NCI-H2081 (cell line): ENCODE measurements at regions not wholly inside any gene's neighbourhood (a gene's known extent, or its start where the extent isn't known, plus 50 kb on each side); places are given as distances from the start of the nearest gene placed in this dataset.
A peak's percentile ranks its signal among the peaks of the same experiment; 100 is the strongest.
"Not testable (repeated sequence)": the region's sequence is repeated elsewhere in the genome, so short reads cannot be mapped to it uniquely, and the experiment has no call there.

Experiments used
- DNase-seq, 2 experiments: peaks; one replicate each; lab custom pipeline; 2025; lab: John Stamatoyannopoulos, UW

DNA sequence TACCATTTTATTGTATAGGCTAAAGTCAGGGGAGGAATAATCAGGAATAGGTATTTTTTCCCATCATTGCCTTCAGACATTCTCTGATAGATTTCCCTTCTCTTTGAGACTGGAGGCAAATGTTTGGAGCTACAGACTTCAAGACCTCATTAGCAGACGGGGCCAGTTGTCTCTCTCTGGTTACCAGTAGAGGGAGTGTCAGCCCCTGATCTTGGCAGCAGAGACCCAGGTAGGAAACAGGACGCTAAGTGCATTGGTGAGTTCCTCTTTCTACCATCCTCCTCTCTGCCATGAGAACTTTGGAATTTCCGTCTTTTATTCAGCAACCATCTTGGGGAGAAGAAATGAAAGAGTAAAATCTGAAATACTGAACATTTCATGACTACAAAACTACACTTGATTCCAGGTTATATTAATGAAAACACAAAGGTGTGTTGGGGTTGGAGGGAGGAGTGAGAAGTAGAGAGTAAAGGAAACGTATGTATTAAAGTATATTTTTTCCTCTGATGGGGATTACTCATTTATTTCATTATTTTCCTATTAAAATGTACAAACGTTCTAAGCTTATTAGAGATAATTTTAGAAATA is 186.2 kb upstream of the GCFC2 start:
- DNase-seq = peak; percentile 59 to 70

DNA sequence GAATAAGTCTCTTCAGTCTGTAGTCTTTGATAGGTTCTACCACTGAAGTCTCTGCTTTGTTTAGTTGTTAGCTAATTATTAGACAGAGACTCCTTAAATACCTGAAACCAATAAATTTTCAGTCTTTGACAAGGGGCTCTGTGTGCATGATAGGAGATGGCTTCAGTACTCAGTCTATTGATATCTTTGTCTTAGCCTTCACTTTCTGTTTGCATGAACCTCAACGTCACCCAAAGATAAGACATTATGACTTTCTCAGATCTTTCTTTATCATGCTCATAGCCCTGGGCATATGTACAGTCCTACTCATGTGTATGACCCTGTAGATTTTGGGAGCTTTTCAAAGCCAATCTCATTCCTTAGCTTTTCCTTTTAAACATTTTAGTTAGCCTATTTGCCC is 183.5 kb upstream of the GCFC2 start:
- DNase-seq = no peak

DNA sequence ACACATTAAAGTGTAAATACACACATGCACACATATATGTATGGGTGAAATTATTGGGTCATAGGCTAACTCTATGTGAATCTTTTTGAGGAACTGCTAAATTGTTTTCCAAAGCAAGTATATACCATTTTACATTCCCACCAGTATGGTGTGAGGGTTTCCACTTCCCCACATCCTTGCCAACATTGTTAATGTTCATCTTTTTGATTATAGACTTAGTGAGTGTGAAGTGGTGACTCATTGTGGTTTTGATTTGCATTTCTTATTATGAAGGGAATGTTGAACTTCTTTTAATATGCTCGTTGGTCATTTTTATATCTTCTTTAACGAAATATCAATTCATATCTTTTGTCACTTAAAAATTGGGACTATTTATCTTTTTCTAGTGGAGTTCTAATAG is 181.8 kb upstream of the GCFC2 start:
- DNase-seq = no peak

DNA sequence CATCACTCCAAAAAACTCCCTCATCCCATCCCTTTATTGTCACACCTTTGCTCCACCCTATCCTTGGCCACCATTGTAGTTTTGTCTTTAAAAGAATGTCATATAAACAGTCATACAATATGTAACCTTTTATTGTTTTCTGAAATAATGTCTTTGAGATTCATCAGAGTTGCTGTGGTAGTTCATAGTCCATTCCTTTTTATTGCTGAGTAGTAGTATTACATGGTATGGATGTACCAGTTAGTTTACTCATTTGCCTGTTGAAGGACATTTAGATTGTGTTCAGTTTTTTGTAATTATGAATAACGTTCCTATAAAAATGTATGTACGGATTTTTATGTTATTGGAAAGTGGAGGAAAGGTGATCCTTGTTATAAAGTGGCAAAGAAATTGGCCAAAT is 171.8 kb upstream of the GCFC2 start:
- no peak for DNase-seq

DNA sequence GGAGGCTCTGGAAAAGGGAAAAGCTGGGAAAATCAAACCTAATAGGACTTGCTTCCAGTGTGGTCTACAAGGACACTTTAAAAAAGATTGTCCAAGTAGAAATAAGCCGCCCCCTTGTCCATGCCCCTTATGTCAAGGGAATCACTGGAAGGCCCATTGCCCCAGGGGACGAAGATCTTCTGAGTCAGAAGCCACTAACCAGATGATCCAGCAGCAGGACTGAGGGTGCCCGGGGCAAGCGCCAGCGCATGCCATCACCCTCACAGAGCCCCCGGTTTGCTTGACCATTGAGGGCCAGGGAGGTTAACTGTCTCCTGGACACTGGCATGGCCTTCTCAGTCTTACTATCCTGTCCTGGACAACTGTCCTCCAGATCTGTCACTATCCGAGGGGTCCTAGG is 164.9 kb upstream of the GCFC2 start:
- not testable (repeated sequence) for DNase-seq

DNA sequence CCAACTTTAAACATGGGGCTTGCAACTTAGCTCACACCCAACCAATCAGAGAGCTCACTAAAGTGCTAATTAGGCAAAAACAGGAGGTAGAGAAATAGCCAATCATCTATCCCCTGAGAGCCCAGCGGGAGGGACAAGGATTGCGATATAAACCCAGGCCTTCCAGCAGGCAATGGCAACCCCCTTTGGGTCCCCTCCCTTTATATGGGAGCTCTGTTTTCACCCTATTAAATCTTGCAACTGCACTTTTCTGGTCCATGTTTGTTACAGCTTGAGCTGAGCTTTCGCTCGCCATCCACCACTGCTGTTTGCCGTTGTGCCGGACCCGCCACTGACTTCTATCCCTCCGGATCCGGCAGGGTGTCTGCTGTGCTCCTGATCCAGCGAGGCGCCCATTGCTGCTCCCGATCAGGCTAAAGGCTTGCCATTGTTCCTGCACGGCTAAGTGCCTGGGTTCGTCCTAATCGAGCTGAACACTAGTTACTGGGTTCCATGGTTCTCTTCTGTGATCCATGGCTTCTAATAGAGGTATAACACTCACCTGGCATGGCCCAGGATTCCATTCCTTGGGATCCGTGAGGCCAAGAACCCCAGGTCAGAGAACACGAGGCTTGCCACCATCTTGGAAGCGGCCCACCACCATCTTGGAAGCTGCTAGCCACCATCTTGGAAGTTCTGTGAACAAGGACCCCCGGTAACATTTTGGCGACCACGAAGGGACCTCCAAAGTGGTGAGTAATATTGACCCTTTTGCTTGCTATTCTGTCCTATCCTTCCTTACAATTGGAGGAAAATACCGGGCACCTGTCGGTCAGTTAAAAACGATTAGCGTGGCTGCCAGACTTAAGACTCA is 161.3 kb upstream of the GCFC2 start:
- DNase-seq = not testable (repeated sequence)

DNA sequence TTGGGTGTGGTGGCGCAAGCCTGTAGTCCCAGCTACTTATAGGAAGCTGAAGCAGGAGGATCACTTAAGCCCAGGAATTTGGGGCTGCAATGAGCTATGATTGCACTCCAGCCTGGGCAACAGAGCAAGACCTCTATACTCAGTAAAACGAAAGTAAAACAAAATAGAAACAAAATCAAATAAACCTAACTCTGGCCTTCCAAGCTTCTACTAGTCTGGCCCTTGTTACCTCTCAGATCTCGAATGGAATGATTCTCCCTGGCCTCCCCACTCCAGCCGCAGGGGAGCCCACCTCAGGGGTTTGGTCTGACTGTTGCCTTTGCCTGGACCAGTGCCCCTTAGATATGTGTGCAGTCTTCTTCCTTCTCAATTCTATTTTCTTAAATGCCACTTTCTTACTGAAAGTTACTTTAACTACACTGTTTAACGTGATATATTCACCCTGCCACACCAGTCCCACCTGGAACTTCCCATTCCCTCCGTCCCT is 160.0 kb upstream of the GCFC2 start:
- DNase-seq = no peak

DNA sequence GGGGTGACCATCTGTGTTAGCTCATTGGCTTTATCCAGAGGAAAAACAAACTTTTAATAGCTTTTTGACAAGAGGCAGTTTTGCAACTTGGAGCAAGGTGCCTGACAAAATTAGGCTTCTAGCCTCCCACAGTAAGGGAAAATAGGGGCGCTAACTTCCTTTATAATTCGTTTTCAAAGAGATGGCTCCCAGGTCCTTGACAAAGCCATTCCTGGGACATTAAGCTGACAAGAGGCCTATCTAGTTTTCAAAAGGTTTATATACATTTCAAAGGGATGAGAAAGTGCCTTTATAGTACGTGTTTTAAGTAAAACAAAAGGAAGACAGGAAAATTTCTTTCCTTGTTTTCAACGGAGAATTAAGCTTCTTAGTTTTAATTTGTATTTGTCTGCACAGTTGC is 159.4 kb upstream of the GCFC2 start:
- DNase-seq = no peak

DNA sequence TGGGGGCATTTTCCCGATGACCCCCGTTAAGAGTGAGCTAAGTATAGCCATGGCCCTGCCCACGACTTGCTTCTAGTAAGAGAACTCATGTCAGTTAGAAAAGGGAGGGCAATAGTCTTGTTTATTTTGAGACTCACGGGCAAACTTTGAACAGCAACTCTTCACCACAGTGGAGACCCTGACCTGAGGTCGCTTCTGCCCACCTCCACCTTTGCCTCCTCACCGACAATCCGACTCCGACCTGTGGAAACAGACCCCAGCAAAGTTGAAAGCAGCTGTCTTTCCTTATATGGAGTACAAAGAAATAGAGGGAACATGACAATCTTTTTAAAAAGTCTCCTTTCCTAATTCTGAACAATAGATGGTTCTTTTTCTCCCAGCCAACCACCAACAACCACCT is 155.0 kb upstream of the GCFC2 start:
- DNase-seq = no peak

DNA sequence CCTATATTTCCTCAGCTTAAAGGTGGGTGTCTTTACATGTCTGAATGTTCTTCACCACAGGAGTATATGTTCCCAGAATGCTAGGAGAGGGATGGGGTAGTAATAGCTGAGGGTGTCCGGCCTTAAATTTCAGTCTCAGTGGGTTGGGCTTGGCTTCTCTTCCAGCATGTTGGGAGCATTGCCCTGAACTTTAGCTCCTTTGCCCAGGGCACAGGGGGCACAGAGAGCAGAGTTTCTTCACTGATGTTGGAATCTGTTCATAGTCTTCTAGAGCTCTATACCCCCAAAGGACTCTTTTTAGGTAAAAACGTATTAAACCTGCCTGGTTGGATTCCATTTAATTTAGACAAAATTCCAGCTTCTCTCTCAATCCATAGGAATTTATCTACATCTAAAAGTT is 154.4 kb upstream of the GCFC2 start:
- no peak for DNase-seq

DNA sequence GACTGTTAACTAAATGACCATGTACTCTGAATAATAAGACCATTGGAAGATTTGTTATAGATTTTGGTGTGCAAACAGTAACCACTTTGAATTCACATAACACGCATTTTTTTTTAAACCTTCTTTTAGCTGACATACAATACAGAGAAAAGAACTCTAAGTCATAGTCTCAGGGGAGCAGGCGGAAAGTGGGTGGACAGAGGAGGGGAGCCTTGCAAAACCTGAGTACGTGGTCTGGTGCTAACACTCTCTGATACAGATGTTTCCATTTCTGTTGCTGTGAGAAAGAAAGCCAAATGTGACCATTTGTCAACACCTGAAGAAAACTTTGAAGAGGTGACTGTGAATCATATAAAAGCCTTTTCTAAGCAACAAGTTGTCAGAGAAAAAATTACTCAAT is 151.8 kb upstream of the GCFC2 start:
- no peak for DNase-seq

DNA sequence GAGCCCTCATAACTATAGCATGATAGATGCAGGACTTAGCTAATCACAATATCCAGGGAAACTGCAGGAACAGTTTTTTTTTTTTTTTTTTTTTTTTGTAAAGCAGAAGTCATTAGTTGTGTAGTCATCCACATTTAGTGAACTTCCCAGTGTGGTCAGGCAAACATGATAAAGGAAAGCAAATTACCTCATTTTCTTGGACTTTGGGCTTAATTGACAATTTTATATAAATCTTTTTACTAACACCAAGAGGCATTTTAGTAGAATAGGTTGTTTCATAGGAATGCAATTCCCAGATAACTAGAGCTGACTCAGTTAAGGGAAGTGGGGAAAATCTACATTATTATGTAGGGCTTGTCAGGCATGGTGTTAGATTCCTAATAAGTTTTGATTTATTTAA is 142.7 kb upstream of the GCFC2 start:
- DNase-seq = no peak

DNA sequence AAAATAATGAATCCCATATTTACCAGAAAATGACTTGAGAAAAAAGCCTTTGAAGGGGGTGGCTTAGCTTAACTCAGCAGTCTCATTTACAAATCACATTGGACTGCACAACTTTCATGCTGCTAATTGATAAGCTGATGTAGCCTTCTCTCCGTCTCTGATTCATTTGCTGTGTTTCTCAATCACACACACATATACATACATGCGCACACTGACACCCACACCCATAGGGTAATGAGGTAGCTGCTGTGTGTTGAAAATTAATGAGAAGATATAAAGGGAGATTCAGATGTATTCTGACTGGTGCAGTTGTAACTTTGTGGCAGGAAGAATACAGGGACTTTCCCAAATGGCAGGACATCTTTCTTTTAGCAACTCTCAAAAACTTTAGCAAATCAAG is 141.9 kb upstream of the GCFC2 start:
- DNase-seq = no peak

DNA sequence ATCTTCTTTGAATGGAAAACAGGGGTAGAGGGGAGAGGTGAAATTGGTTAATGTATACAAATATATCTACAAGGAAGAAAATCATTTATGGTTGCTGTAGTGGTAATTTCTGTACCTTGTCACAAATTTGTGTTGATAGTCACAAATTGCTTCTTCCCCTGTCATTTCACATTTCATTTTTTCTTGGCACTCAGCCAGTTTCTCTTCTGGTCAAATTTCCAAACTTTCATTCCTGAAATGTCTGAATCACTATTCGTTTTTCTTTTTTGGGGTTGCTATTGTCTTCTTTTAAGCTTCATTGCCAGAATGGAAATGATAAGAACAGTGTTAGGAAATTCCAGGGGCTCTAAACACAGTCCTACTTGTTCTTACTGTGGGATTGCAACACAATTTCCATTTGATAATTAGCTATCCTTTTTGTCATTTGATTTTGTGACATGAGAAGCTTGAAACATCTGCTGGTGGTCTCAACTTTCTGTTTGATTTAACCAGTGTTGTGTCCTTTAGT is 136.0 kb upstream of the GCFC2 start:
- DNase-seq = no peak

DNA sequence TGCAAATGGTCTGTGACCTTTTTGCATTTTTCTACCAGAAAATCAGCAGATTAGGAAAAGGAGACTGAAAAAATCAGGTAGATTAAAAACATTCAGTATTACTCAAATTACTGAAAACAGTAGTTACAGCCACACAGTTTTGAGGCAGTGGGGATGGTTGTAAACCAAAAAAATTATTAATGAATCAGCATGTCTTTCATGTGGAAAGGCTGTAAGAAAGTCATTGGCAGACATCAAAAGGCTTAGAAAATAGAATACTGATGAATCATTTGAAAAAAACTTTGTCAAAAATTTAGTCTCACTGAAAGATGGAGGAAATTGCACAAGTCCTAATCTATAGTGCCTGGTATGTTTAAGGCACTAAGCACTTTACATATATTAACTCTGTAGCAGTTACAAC is 133.9 kb upstream of the GCFC2 start:
- no peak for DNase-seq

DNA sequence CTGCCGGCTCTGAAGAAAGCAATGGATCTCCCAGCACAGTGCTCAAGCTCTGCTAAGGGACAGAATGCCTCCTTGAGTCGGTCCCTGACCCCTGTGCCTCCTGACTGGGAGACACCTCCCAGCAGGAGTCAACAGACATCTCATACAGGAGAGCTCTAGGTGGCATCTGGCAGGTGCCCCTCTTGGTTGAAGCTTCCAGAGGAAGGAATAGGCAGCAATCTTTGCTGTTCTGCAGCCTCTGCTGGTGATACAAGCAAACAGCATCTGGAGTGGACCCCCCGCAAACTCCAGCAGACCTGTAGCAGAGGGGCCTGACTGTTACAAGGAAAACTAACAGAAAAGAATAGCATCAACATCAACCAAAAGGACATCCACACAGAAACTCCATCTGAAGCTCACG is 123.9 kb upstream of the GCFC2 start:
- not testable (repeated sequence) for DNase-seq

DNA sequence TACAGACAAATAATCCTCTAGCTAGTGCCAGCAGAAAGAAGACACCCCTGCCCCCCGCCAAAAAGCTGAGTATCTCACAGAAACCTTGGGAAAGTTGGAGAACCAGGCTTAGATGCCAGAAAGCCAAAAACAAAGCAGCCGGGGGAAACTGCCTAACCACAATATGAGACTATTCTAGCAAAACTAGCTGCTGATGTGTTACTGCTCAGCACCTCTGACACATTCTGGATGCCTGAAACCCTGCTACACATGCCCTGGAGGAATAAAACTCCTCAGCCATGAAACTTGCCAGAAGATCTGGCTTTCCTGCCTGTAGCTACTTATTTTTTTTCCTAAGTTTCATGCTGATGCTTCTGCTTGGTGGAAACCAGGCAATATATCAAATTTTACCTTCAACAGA is 122.7 kb upstream of the GCFC2 start:
- DNase-seq = no peak

DNA sequence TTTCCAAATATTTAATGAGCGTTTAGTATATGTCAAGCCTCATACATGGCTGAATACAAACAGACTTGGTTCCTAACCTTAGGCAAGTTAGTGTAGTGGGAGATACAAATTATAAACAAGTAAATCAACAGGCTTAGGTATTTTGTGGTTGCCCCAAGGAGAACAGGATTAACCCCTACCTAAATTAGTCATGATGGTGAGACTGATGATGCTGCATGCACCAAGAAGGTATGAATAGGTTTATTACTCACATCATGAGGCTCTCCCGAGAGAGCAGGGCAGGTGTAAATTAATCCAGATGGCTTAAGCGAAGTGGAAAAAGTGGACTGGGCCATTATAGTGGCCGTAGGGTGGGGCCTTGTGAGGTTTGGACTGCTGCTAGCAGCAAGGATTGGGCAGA is 118.1 kb upstream of the GCFC2 start:
- no peak for DNase-seq

DNA sequence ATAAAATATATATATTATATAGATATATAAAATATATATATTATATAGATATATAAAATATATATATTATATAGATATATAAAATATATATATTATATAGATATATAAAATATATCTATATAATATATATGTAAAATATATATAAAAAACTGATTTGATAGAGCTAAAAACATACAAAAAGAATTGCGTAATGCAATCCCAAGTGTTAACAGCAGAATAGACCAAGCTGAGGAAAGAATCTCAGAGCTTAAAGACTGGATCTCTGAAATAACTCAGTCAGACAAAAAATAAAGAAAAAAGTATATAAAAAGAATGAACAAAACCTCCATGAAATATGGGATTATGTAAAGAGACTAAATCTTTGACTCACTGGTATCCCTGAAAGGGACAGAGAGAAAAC is 112.8 kb upstream of the GCFC2 start:
- not testable (repeated sequence) for DNase-seq

DNA sequence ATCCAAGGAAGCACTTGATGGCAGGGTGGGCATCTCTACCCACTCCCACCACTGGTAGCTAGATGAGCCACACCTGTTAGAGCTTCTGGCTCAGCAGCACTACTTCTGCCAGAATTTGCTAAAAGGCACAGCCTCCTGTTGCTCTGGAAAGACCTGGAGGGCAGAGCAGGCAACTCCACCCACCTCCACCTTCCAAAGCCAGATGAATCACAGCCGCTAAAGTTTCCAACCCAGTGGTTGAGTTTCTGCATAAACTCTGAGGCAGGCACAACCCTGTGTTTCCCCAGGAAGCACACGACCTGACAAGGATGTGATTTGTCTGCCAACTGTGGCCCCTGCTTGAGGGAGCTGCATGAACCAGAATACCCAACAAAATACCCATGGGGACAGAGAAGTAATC is 111.6 kb upstream of the GCFC2 start:
- no peak for DNase-seq

DNA sequence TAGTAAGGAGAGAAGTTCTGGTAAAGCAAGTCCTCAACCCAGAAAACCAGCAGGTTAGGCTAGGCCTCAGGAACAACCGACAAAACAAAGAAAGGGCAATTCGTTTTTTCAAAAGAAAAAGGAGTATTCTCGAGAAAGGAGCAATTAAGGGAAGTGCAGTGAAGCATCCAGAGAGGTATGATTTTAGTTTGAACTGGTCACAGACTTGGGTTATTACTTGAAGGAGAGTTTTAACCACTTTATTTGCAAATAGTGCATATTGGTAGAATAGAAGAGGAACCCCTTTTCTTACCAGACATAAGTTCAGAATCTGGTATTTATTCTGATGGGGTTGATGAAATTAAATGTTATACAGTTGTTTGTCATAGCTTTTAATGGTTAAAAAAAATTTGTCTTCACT is 110.0 kb upstream of the GCFC2 start:
- DNase-seq = no peak

DNA sequence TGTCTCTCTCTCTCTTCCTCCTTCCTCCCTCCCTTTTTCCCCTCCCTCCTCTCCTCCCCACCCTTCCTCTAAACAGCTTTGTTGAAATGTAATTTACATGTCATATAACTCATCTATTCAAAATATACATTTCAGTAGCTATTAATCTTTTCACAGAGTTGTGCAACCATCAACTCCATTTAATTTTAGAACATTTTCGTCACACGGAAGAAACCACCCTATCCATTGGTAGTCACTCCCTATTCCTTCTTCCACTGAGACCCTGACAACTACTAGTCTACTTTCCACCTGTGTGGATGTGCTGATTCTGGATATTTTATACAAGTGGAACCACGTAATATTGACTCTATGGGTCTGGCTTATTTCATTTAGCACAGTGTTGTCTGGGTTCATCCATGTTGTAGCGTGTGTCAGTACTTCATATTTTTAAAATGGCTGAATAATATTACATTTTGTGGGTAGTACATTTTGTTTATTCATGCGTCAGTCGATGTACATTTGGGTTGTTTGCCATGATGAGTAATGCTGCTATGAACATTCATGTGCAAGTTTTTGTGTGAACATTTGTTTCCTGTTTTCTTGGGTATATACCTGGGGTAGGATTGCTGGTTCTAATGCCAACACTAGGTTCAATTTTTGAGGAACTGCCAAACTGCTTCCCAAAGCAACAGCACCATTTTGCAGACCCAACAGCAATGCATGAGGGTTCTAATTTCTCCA is 100.1 kb upstream of the GCFC2 start:
- no peak for DNase-seq
